ENCODE measurements at regions not wholly inside any gene's neighbourhood (a gene's known extent, or its start where the extent isn't known, plus 50 kb on each side); places are given as distances from the start of the nearest gene placed in this dataset.
A peak's percentile ranks its signal among the peaks of the same experiment; 100 is the strongest.

DNA sequence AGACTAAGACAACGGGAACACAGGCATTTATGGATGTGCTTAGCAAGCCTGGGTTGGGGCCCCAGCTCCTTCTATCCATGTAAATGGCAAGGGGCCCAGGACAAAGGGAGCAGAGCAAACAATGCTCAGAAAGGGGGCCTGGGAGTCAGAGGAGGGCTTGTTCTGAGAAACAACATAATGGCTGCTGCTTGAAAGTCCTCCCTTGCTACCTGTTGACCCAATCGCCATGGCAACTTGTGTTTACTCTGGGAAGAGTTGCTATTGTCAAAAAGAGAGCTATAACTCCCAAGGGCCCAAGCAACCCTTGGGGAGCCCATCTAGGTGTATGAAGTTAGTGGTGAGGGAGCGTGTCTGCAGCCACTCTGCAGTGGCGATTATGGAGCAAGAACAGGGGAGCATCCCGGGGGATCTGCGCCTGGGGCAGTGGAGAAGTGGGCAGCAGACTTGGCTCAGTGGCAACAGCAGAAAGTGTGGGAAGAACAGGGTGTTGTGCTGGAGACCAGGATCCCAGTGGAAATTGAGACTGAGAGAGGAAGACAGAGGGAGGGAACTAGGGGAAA, 118.7 kb upstream of the NLRP1 start:
- Mint-ChIP-seq H3K27me3 (peaks cover 29% of the 10 kb centered on the region), H3K27ac (no peak overlapping the region), H3K4me1 (no peaks in the 10 kb centered on the region), H3K9me3 (no peaks in the 10 kb centered on the region), H3K4me3 (no peak overlapping the region), H3K36me3 (no peaks in the 10 kb centered on the region)
- POLR2A ChIA-PET: no interaction called here
- DNase-seq (no peak), ATAC-seq (ENCODE audit: low read depth) (no peak)

GRCh38 chr17:5703736-5704135, 119.4 kb upstream of the NLRP1 start:
- H3K27ac Mint-ChIP-seq: no peak overlapping the region
- no peak for ATAC-seq (ENCODE audit: low read depth)
- no peaks in the 10 kb centered on the region for H3K4me1 Mint-ChIP-seq
- no peak overlapping the region for H3K4me3 Mint-ChIP-seq
- POLR2A ChIA-PET: no interaction called here
- peaks cover 2% of the 10 kb centered on the region for H3K9me3 Mint-ChIP-seq
- DNase-seq: no peak
- no peaks in the 10 kb centered on the region for H3K36me3 Mint-ChIP-seq
- H3K27me3 Mint-ChIP-seq: peaks cover 30% of the 10 kb centered on the region

DNA sequence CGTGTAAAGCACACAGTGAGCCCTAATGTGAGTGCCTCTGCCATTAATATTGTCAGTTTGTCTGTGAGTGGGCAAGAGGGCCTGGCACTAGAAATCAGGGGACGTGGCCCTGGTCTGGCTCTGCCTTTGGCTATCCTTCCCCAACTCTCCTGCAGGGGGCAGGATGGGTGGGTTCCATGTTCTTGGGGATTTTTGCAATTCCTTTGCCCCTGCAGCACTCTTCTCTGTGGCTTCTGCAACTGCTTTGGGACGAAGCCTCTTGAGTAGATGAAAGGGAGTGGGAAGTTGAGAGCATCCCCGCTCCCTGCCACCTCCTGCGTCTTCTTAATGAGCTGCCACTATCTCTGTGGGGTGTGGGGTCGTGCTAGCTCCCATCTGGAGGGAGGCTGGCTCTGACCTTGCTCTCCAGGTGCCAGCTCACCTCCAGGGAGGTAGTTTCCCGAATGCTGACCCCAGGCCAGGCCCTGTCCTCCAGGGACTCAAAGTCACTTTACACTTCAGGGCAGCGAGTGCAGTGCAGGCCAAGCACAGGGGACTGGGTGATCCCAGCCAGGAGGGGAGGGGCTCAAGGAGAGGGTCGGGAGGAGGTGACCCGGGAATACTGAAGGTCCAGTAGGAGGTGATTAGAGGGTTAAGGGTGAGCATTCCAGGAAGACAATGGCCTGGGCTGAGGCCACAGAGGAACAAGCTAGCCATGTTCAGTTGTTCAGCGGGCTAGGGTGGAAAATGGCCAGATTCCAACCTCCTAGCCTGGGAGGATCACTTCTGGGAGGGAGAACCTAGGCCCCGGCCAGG, 121.0 kb upstream of the NLRP1 start:
- POLR2A ChIA-PET: no interaction called here
- Mint-ChIP-seq H3K27ac (no peak overlapping the region), H3K4me1 (no peaks in the 10 kb centered on the region), H3K9me3 (peaks cover 5% of the 10 kb centered on the region), H3K27me3 (peaks cover 27% of the 10 kb centered on the region), H3K4me3 (no peak overlapping the region), H3K36me3 (no peaks in the 10 kb centered on the region)
- DNase-seq: no peak
- no peak for ATAC-seq (ENCODE audit: low read depth)

DNA sequence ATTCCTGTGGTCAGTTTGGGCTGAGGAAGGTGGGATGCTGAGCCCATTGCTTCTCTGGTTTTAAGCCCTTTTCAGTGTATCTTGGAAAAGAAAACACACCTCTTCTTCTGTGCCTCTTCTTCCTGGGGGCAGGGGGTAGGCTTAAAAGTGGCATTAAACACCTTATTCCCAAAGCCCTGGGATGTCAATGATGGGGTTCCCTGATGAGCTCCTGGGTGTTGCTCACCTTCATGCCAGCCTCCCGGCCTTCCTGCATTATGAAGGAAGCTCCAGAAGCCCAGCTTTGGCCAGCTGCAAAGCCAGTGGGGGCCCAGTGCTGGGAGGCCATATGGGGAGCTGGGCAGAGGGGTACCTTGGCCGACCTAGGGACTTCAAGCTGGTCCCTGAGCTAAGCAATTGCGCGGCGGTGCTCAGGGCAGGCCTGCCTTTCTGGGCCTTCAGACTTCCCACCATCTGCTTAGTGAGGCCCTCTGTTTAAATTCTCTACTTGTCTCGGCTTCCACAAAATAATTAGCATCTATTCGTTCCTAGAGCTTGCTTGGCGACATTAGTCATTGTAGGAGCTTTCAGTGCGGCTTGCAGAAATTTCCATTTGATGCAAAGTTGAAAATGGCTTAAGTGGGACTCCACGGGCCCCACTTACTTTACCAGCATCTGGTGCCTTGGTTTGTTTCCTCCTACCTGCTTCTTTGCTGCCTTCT, 121.7 kb upstream of the NLRP1 start:
- DNase-seq: no peak
- no peaks in the 10 kb centered on the region for H3K36me3 Mint-ChIP-seq

DNA sequence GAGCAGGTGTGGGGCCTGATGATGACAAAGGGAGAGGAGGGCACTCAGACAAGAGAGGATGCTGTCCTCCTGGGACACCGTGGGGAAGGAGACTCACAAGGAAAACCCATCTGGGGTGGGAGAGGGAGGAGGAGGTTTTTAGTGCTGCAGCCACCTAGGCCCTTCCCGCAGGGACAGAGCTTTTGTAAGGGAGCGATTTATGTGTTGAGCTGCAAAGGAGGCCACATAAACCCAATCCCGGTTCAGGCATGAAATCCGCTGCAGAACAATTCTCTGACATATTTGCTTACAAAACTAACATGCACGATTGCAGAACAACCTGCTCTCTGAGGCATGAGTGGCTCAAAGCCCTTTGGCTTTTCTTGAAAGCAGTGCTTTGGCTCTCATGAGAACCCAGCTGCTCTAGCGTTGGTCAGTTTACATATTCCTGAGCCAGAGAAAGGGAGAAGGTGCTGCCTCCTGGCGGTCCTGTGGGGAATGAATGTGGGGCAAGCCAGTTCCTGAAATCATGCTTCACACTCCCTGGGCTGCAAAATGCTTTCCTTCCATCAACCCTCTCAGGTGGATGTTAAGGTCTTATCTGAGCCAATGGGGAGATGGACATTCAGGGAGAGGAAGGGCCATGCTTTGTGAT, 122.4 kb upstream of the NLRP1 start:
- Mint-ChIP-seq H3K27me3 (peaks cover 27% of the 10 kb centered on the region), H3K4me3 (no peak overlapping the region), H3K27ac (no peak overlapping the region), H3K4me1 (no peaks in the 10 kb centered on the region), H3K36me3 (no peaks in the 10 kb centered on the region), H3K9me3 (peaks cover 8% of the 10 kb centered on the region)
- peak; percentile 55 for DNase-seq
- ATAC-seq (ENCODE audit: low read depth): no peak
- POLR2A ChIA-PET: no interaction called here

More for the DNA sequence above, 121.7 kb upstream of the NLRP1 start:
- POLR2A ChIA-PET: no interaction called here
- Mint-ChIP-seq H3K4me3 (no peak overlapping the region), H3K4me1 (no peaks in the 10 kb centered on the region), H3K9me3 (peaks cover 8% of the 10 kb centered on the region), H3K27me3 (peaks cover 27% of the 10 kb centered on the region), H3K27ac (no peak overlapping the region)
- ATAC-seq (ENCODE audit: low read depth): no peak

GRCh38 chr17:5707482-5707881, 123.2 kb upstream of the NLRP1 start:
- ATAC-seq (ENCODE audit: low read depth): no peak
- H3K27ac Mint-ChIP-seq: no peak overlapping the region
- no peak for DNase-seq
- no peak overlapping the region for H3K4me3 Mint-ChIP-seq
- no peaks in the 10 kb centered on the region for H3K4me1 Mint-ChIP-seq
- H3K27me3 Mint-ChIP-seq: peaks cover 33% of the 10 kb centered on the region
- H3K36me3 Mint-ChIP-seq: no peaks in the 10 kb centered on the region
- POLR2A ChIA-PET: no interaction called here
- peaks cover 8% of the 10 kb centered on the region for H3K9me3 Mint-ChIP-seq

DNA sequence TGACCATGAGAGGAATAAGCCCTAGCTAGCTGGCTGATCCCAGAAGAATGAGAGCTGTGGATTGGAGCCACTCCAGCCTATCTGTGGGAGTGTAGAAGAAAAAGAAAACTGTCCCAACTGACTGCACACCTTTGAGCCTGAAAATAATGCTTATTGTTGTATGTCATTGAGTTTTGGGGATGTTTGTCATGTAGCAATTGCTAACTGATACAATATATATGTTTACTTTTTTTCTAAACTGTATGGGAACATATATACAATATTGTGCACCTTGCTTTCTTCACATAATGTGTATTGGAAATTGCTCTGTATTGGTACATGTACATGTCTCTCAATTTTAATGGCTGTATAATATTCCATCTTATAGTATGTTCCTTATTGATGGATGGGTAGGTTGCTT, 124.0 kb upstream of the NLRP1 start:
- Mint-ChIP-seq H3K27ac (no peak overlapping the region), H3K36me3 (no peaks in the 10 kb centered on the region), H3K4me3 (no peak overlapping the region), H3K27me3 (peaks cover 34% of the 10 kb centered on the region), H3K4me1 (no peaks in the 10 kb centered on the region), H3K9me3 (peaks cover 8% of the 10 kb centered on the region)
- POLR2A ChIA-PET: no interaction called here
- DNase-seq (no peak), ATAC-seq (ENCODE audit: low read depth) (no peak)

DNA sequence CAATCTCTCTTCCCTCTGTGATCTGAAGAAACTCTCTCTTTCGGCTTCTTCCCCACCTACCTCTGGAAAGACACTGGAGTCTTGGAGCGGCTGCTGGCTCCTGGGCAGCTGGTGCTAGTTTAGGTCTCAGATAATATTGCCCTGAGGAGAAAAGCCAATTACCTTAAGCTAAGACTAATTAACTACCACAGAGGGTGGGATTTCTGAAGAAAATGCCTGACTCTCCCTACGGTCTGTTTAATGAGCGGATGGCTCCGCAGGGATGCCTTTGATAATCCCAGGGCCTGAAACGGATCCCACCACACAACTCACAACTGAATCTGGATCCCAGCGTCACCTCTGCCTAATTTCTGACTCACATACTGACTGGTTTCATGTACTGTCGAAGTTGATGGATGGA, 127.0 kb upstream of the NLRP1 start:
- Mint-ChIP-seq H3K27me3 (peaks cover 45% of the 10 kb centered on the region), H3K27ac (no peak overlapping the region)
- POLR2A ChIA-PET: no interaction called here

GRCh38 chr17:5714993-5715392, 130.7 kb upstream of the NLRP1 start:
- POLR2A ChIA-PET: no interaction called here
- peaks cover 43% of the 10 kb centered on the region for H3K27me3 Mint-ChIP-seq
- no peak overlapping the region for H3K4me3 Mint-ChIP-seq
- H3K27ac Mint-ChIP-seq: no peak overlapping the region
- no peak for ATAC-seq (ENCODE audit: low read depth)
- DNase-seq: no peak
- peaks cover 4% of the 10 kb centered on the region for H3K9me3 Mint-ChIP-seq
- no peaks in the 10 kb centered on the region for H3K36me3 Mint-ChIP-seq
- no peaks in the 10 kb centered on the region for H3K4me1 Mint-ChIP-seq

More for the DNA sequence above, 127.0 kb upstream of the NLRP1 start:
- H3K4me3 Mint-ChIP-seq: no peak overlapping the region
- no peaks in the 10 kb centered on the region for H3K4me1 Mint-ChIP-seq
- no peaks in the 10 kb centered on the region for H3K36me3 Mint-ChIP-seq
- ATAC-seq (ENCODE audit: low read depth) (no peak), DNase-seq (no peak)
- peaks cover 8% of the 10 kb centered on the region for H3K9me3 Mint-ChIP-seq

DNA sequence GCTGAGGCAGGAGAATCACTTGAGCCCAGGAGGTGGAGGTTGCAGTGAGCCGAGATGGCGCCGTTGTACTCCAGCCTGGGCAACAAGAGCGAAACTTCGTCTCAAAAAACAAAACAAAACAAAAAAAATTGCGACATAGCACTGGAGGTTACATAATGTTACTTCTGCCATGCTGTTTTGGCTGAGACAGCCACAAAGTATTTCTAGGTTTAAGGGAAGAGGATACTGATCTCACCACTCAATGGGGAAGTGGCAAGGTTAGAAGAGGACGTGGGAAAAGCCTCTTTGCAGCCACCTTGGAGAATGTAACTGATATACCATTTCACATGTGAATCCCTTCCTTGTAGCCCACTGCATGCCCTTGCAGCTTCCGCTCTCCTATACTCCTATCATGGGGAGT, 131.2 kb upstream of the NLRP1 start:
- H3K4me1 Mint-ChIP-seq: no peaks in the 10 kb centered on the region
- no peak overlapping the region for H3K4me3 Mint-ChIP-seq
- H3K36me3 Mint-ChIP-seq: no peaks in the 10 kb centered on the region
- DNase-seq: no peak
- H3K9me3 Mint-ChIP-seq: peaks cover under 1% of the 10 kb centered on the region
- no peak for ATAC-seq (ENCODE audit: low read depth)
- POLR2A ChIA-PET: no interaction called here
- no peak overlapping the region for H3K27ac Mint-ChIP-seq
- peaks cover 39% of the 10 kb centered on the region for H3K27me3 Mint-ChIP-seq

DNA sequence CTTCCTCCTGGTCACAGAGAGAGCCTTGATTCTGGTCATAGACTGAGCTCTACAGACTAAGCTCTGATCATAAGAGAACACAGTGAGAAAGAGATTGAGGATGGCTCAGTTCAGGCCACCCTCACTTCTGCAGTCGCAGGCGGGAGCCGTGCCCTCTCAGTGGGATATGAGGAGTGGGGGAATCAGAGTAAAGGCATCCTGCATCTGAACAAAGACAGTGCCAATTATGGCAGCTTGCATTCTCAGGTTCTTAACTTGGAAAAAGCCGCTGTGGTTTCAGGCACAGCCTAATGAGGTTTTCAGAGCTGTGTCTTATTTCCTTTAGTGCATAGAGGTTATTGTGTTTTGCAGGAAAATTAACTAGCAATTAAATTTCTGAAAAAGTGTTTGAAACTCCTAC, 134.4 kb upstream of the NLRP1 start:
- no peak overlapping the region for H3K27ac Mint-ChIP-seq
- peaks cover 26% of the 10 kb centered on the region for H3K27me3 Mint-ChIP-seq
- H3K4me1 Mint-ChIP-seq: no peaks in the 10 kb centered on the region
- no peaks in the 10 kb centered on the region for H3K36me3 Mint-ChIP-seq
- POLR2A ChIA-PET: no interaction called here
- H3K9me3 Mint-ChIP-seq: no peaks in the 10 kb centered on the region
- H3K4me3 Mint-ChIP-seq: no peak overlapping the region
- DNase-seq (no peak), ATAC-seq (ENCODE audit: low read depth) (no peak)

DNA sequence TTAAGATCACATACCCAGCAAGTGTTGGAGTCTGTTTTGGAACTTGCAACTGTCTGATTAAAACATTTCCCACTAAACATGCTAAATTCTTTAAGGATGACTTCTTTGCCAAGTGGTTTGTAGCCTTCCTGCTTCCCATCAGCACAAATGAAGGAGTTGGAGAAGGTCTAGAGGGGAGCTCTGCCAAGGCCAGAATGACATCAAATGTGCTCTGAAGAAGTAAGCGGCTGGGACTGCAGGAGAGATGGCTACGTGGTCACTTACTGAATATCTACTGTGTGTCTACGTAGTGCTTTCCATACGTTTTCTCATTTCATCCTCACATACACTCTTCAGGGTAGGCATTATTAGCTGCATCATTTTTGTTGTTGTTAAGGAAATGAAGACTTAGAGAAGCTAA, 135.7 kb upstream of the NLRP1 start:
- ATAC-seq (ENCODE audit: low read depth) (no peak), DNase-seq (no peak)
- Mint-ChIP-seq H3K4me1 (no peaks in the 10 kb centered on the region), H3K9me3 (no peaks in the 10 kb centered on the region), H3K27ac (no peak overlapping the region), H3K36me3 (no peaks in the 10 kb centered on the region), H3K27me3 (peaks cover 29% of the 10 kb centered on the region), H3K4me3 (no peak overlapping the region)
- POLR2A ChIA-PET: no interaction called here

DNA sequence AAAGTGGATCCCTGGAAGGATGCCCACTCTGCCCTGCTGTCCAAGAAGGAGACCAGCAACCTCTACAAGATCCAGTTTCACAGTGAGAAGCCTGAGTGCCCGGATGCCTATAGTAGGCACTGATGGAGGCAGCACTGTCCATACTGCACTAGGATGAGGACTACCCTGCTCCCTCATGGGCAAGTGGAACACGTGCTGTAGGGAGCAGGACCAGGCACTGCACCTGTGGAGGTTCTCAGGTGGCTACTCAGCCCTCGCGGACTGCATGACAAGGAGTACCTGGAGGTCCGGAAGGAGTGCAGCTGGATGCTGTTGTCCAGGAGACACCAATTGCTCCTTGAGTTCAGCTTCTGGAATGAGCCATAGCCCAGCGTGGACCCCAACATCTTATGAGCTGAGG, 146.1 kb upstream of the NLRP1 start:
- H3K36me3 Mint-ChIP-seq: no peaks in the 10 kb centered on the region
- H3K4me1 Mint-ChIP-seq: no peaks in the 10 kb centered on the region
- H3K4me3 Mint-ChIP-seq: no peak overlapping the region
- H3K27me3 Mint-ChIP-seq: peaks cover 8% of the 10 kb centered on the region
- POLR2A ChIA-PET: no interaction called here
- H3K27ac Mint-ChIP-seq: no peak overlapping the region
- H3K9me3 Mint-ChIP-seq: no peaks in the 10 kb centered on the region
- DNase-seq: no peak
- no peak for ATAC-seq (ENCODE audit: low read depth)

- Mint-ChIP-seq H3K4me3 (no peak overlapping the region), H3K4me1 (no peaks in the 10 kb centered on the region), H3K9me3 (no peaks in the 10 kb centered on the region), H3K27me3 (peaks cover 15% of the 10 kb centered on the region), H3K27ac (no peak overlapping the region), H3K36me3 (no peaks in the 10 kb centered on the region)
- ATAC-seq (ENCODE audit: low read depth) (no peak), DNase-seq (no peak)
- POLR2A ChIA-PET: no interaction called here
Observed at GRCh38 chr17:5740937-5741336, 156.6 kb upstream of the NLRP1 start.

All from activated naive CD8-positive, alpha-beta T cell treated with anti-CD3 and anti-CD28 coated beads, Interleukin-2, amount 10 ng/mL, durations not matched to agents 7 days and 5 days (primary cell).